Fibroblast of the aortic adventitia (primary cell): ENCODE measurements at regions not wholly inside any gene's neighbourhood (a gene's known extent, or its start where the extent isn't known, plus 50 kb on each side); places are given as distances from the start of the nearest gene placed in this dataset.
"Not testable (repeated sequence)": the region's sequence is repeated elsewhere in the genome, so short reads cannot be mapped to it uniquely, and the experiment has no call there.

Experiments
- DNase-seq: peaks from one replicate; pipeline ENCODE4 v3.0.0-alpha.2; 2010; ENCODE audit warnings: low read depth
- H3K4me3 ChIP-seq: 2 replicates; pipeline ENCODE4 v1.5.1; 2011; ENCODE audit warnings: low read depth, mild to moderate bottlenecking, control low read depth, low read length, moderate library complexity
- TF ChIP-seq, protein P1 (sequence below): IDR thresholded peaks from 2 replicates; pipeline ENCODE4 v1.5.1; 2011; ENCODE audit warnings: mild to moderate bottlenecking, low read length, control low read depth, inconsistent platforms; ENCODE audit not compliant: insufficient read depth

DNA sequence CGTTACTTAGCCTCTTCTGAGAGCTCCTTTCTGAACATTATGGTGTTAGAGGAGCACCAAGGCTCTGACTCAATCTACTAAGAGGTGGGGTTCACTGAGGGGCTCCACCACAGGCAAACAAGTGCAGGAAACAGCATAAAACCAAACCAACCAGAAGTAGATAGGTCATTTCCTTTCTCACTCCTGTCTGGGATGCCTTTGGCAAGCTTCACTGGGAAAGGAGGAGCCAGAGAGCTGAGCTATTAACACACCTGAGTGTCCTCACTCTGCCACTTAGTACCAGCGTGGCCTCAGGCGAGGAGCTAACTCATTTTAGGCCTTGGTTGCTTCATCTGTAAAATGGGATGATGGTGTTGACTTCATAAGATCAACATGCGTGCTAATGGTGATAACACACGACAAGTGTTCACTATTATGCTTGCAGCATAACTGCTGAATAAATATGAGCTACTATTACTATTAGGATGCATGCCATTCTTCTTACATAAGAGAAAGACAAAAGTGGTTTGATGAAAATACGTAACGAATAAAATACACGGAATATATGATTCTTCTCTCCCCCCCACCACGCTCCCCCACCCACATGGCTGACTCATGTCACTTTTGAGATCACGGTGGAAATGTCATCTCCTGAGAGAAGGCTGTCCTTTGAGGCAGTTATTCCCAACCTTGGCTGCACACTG lies 185.4 kb downstream of the BCAS1 start:
- no peak for DNase-seq
- H3K4me3 ChIP-seq = no peak overlapping the region
- TF ChIP-seq, protein P1, sequence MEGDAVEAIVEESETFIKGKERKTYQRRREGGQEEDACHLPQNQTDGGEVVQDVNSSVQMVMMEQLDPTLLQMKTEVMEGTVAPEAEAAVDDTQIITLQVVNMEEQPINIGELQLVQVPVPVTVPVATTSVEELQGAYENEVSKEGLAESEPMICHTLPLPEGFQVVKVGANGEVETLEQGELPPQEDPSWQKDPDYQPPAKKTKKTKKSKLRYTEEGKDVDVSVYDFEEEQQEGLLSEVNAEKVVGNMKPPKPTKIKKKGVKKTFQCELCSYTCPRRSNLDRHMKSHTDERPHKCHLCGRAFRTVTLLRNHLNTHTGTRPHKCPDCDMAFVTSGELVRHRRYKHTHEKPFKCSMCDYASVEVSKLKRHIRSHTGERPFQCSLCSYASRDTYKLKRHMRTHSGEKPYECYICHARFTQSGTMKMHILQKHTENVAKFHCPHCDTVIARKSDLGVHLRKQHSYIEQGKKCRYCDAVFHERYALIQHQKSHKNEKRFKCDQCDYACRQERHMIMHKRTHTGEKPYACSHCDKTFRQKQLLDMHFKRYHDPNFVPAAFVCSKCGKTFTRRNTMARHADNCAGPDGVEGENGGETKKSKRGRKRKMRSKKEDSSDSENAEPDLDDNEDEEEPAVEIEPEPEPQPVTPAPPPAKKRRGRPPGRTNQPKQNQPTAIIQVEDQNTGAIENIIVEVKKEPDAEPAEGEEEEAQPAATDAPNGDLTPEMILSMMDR = no peak

DNA sequence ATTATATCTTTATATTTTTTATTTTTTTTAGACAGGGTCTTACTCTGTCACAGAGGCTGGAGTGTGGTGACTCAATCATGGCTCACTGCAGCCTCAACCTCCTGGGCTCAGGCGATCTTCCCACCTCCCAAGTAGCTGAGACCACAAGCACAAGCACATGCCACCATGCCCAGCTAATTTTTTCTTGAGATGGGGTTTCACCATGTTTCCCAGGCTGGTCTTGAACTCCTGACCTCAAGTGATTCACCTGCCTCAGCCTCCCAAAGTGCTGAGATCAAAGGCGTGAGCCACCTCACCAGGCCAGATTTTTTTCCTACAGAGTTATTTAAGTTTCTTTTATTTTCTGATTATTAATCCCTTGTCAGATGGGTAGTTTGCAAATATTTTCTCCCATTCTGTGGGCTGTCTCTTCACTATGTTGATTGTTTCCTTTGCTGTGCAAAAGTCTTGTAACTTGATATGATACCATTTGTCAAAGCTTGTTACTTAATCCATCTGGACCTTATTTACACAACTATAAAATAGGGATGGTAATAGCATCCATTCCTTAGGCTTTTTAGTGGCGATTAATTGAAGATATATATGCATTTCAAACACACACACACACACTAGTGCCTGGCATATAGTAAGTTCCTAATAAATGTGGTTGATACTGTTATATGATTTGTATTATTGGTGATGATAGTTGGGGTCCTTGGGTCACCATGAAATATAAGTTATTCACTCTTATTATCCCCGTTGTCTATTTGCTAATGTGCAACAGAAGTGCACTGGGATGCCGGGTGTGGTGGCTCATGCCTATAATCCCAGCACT lies 187.1 kb downstream of the BCAS1 start:
- no peak for DNase-seq
- no peak overlapping the region for H3K4me3 ChIP-seq
- TF ChIP-seq, protein P1 = no peak

DNA sequence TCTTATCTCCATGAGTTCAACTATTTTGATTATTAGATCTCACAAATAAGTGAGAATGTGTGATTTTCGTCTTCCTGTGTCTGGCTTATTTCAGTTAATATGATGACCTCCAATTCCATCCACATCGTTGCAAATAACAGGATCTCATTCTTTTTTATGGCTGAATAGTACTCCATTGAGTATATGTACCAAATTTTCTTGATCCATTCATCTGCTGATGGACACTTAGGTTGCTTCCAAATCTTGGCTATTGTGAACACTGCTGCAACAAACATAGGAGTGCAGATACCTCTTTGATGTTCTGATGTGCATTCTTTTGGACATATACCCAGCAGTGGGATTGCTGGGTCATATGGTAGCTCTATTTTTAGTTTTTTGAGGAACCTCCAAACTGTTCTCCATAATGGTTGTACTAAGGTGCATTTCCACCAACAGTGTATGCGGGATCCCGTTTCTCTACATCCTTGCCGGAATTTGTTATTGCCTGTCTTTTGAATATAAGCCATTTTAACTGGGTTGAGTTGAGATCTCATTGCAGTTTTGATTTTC lies 187.9 kb downstream of the BCAS1 start:
- not testable (repeated sequence) for DNase-seq, H3K4me3 ChIP-seq

DNA sequence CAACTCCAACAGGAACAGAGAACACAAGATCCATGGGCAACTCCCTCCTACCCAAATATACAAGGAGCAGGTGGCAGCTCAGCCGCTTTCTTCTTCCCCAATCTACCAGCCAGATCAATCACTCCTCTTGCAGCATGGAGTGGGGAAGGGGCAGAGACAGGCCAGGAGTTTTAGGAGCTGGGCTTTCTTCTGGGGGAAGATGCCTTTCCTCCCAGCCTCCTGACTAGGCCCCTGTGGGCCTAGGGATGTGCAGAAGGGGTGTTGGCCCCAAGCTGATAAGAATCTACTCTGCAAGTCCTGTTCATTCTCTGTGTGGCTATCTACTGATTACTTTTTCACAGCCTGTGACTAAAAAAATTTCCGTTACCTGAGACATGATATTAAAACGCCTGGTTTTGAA lies 189.0 kb downstream of the BCAS1 start:
- no peak overlapping the region for H3K4me3 ChIP-seq
- TF ChIP-seq, protein P1 = no peak
- no peak for DNase-seq

DNA sequence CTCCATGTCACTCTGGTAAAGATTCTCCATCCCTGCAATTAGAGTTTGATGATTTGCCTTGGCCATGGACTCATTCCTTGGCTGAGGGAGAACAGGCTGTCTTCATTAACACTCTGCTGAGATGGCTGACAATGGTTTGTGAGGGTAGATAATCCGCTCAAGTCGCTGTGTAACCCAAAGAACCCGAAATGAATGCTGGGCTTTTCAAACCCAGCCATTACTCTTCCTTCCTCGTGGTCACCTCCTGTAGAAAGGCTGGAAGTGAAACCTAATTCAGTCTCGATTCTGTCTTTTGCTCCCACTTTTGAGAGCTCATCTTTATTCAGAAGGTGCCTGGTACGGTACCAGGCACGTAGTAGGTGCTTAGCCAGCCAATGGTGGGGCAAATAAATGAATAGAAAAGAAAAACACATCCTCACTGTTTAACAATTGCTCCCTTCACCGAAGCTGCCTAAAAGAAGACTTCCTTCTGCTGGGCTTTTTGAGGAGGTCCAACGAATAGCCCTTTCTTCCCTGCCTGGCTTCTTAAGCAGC lies 190.2 kb downstream of the BCAS1 start:
- H3K4me3 ChIP-seq = no peak overlapping the region
- TF ChIP-seq, protein P1 = no peak
- DNase-seq = no peak

DNA sequence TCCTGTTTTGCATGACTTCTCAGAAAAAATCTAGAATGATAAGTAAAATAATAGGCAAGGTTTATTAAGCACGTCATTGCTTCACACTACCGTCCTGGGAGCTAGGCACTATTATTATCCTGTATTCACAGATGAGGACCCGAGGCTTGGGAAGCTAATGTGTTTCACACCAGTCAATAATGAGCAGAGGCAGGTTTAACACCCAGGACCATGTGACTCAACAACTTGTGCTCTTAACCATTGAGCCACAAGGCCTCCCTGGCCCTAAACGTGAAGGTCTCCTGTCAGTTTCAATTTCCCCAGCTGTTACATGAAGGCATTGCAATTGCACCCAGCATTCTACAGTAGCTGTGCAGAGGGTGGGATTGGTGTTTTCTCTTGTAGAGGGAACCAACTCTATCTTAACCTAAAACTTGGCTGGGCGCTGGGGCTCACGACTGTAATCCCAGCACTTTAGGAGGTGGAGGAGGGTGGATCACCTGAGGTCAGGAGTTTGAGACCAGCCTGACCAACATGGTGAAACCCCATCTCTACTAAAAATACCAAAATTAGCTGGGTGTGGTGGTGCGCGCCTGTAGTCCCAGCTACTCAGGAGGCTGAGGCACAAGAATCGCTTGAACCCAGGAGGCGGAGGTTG lies 191.2 kb downstream of the BCAS1 start:
- H3K4me3 ChIP-seq = no peak overlapping the region
- TF ChIP-seq, protein P1 = no peak
- DNase-seq = no peak
